ENCODE measurements at regions not wholly inside any gene's neighbourhood (a gene's known extent, or its start where the extent isn't known, plus 50 kb on each side); places are given as distances from the start of the nearest gene placed in this dataset.

- TF ChIP-seq E2F5 (CRISPR knock-in tag; IDR thresholded peaks at IDR 0.05): no peak
Measured at GRCh38 chr22:34971456-34971855, 94.5 kb upstream of the ISX start (continued).

GRCh38 chr22:34972191-34972897 is 93.6 kb upstream of the ISX start:
- Mint-ChIP-seq H3K36me3 (peaks cover 5% of the 10 kb centered on the region), H3K4me3 (no peak overlapping the region), H3K9me3 (peaks cover 14% of the 10 kb centered on the region), H3K4me1 (peaks cover 31% of the 10 kb centered on the region), H3K27ac (peak overlapping the region; percentile 74), H3K27me3 (ENCODE audit: low read depth) (peaks cover 2% of the 10 kb centered on the region; the same call in 1 of the 2 replicates)
- DNase-seq (ENCODE audit: low spot score) (peak; percentile 23), ATAC-seq (peak; percentile 91)
- POLR2A ChIA-PET: interaction anchor here (1.5 kb wide), 1 partner anchor 10 kb away, joined by 7 read pairs; no protein-coding TSS in a partner anchor
- CTCF ChIA-PET: interaction anchor here (0.6 to 2.7 kb wide), 13 partner anchors 13 to 558 kb away, joined by 3 to 15 read pairs (median 4); no protein-coding TSS in a partner anchor
- TF ChIP-seq CDX4 (CRISPR knock-in tag; IDR thresholded peaks at IDR 0.05; ENCODE audit: borderline replicate concordance) (no peak), ZNF317 (CRISPR knock-in tag; IDR thresholded peaks at IDR 0.05; ENCODE audit: borderline replicate concordance, low read depth) (no peak), AFF4 (CRISPR knock-in tag; IDR thresholded peaks at IDR 0.05; ENCODE audit: borderline replicate concordance) (no peak), ZNF138 (CRISPR knock-in tag; conservative IDR thresholded peaks at IDR 0.05) (no peak), EMX1 (CRISPR knock-in tag; IDR thresholded peaks at IDR 0.05) (no peak), ZNF425 (CRISPR knock-in tag; conservative IDR thresholded peaks at IDR 0.05) (no peak), TP53 (CRISPR knock-in tag; IDR thresholded peaks at IDR 0.05) (no peak), ATF1 (CRISPR knock-in tag; IDR thresholded peaks at IDR 0.05) (no peak), GTF2I (CRISPR knock-in tag; conservative IDR thresholded peaks at IDR 0.05) (no peak), NR1H2 (CRISPR knock-in tag; IDR thresholded peaks at IDR 0.05) (no peak), RELA (CRISPR knock-in tag; IDR thresholded peaks at IDR 0.05; ENCODE audit: borderline replicate concordance) (no peak), ZNF671 (CRISPR knock-in tag; IDR thresholded peaks at IDR 0.05) (no peak), CREB1 (CRISPR knock-in tag; IDR thresholded peaks at IDR 0.05) (no peak), IRF2 (CRISPR knock-in tag; IDR thresholded peaks at IDR 0.05; ENCODE audit: borderline replicate concordance, low read depth) (no peak)

- H3K4me3 Mint-ChIP-seq: no peak overlapping the region
- ATAC-seq: no peak
- H3K27me3 Mint-ChIP-seq (ENCODE audit: low read depth): peaks cover 3% of the 10 kb centered on the region; the same call in 1 of the 2 replicates
- ChIA-PET POLR2A (interaction anchor here (1.5 kb wide), 1 partner anchor 9 kb away, joined by 7 read pairs; no protein-coding TSS in a partner anchor), CTCF (interaction anchor here (0.6 to 2.7 kb wide), 13 partner anchors 22 to 559 kb away, joined by 3 to 15 read pairs (median 4); no protein-coding TSS in a partner anchor)
- peak overlapping the region; percentile 61; the same call in 1 of the 2 replicates for H3K27ac Mint-ChIP-seq
- H3K4me1 Mint-ChIP-seq: peaks cover 31% of the 10 kb centered on the region
- peaks cover 5% of the 10 kb centered on the region for H3K36me3 Mint-ChIP-seq
- DNase-seq (ENCODE audit: low spot score): no peak
- H3K9me3 Mint-ChIP-seq: peaks cover 14% of the 10 kb centered on the region
- no peak for TF ChIP-seq CBFB (CRISPR knock-in tag; IDR thresholded peaks at IDR 0.05; ENCODE audit: low read depth)
- TF ChIP-seq ATF3 (CRISPR knock-in tag; conservative IDR thresholded peaks at IDR 0.05): no peak
- no peak for TF ChIP-seq ZNF671 (CRISPR knock-in tag; IDR thresholded peaks at IDR 0.05)
- TF ChIP-seq ZNF232 (CRISPR knock-in tag; IDR thresholded peaks at IDR 0.05): no peak
- TF ChIP-seq E2F4 (CRISPR knock-in tag; IDR thresholded peaks at IDR 0.05; ENCODE audit: borderline replicate concordance, low read depth): no peak
- no peak for TF ChIP-seq PREB (CRISPR knock-in tag; IDR thresholded peaks at IDR 0.05; ENCODE audit: borderline replicate concordance)
- no peak for TF ChIP-seq MXD4 (CRISPR knock-in tag; IDR thresholded peaks at IDR 0.05; ENCODE audit: borderline replicate concordance)
Measured at GRCh38 chr22:34973016-34973415, 92.9 kb upstream of the ISX start.

Measured in WTC11 (cell line).